Esophagus muscularis mucosa (tissue), 4 donors: ENCODE measurements at regions not wholly inside any gene's neighbourhood (a gene's known extent, or its start where the extent isn't known, plus 50 kb on each side); places are given as distances from the start of the nearest gene placed in this dataset.
A peak's percentile ranks its signal among the peaks of the same experiment; 100 is the strongest.

Source experiments
- DNase-seq: peaks from one replicate; pipeline ENCODE4 v3.0.0-alpha.2; 2017; ENCODE audit errors: extremely low spot score
- H3K27ac ChIP-seq, 4 donors: fragments of 200-600 bp; sonication (generic); replicated peaks in 1 of 4; 1 replicate in 3 of 4; 2 replicates in 1 of 4; pipeline ENCODE4 v1.5.1; 2016 to 2019; ENCODE audit warnings: mild to moderate bottlenecking in 1 of 4
- H3K27me3 ChIP-seq, 4 donors: fragments of 200-600 bp; sonication (generic); one replicate each; pipeline versions ENCODE4 v1.5.1 to v1.6.0; 2016 to 2019
- H3K36me3 ChIP-seq, 4 donors: fragments of 200-600 bp; sonication (generic); one replicate each; pipeline ENCODE4 v1.5.1; 2016 to 2019
- H3K4me1 ChIP-seq, 4 donors: fragments of 200-600 bp; sonication (generic); one replicate each; pipeline ENCODE4 v1.5.1; 2016 to 2019
- H3K4me3 ChIP-seq, 4 donors: fragments of 200-600 bp; sonication (generic); 1 replicate in 2 of 4; 2 replicates in 2 of 4; pipeline ENCODE4 v1.5.1; 2016 to 2019; ENCODE audit warnings: mild to moderate bottlenecking in 4 of 4, moderate library complexity in 1 of 4
- H3K9me3 ChIP-seq, 4 donors: fragments of 200-600 bp; sonication (generic); 1 replicate in 3 of 4; 2 replicates in 1 of 4; pipeline ENCODE4 v1.5.1; 2016 to 2019
- CTCF ChIP-seq, 3 experiments: fragments of 200-600 bp in 2 of 3; fragments of 450-650 bp in 1 of 3; sonication (generic) in 2 of 3; IDR thresholded peaks; one replicate each; pipeline ENCODE4 v1.5.1; 2017 to 2019; ENCODE audit warnings: antibody characterized with exemption in 3 of 3, mild to moderate bottlenecking in 2 of 3, moderate library complexity in 1 of 3
- EP300 ChIP-seq: sonication (generic); formaldehyde crosslinking; IDR thresholded peaks from one replicate; pipeline ENCODE4 v1.6.1; 2017; ENCODE audit warnings: antibody characterized with exemption
- POLR2A ChIP-seq: fragments of 450-650 bp; IDR thresholded peaks from one replicate; pipeline ENCODE4 v1.6.1; 2017; ENCODE audit warnings: antibody characterized with exemption, moderate library complexity, mild to moderate bottlenecking, low read depth
- POLR2AphosphoS5 ChIP-seq, 2 donors: sonication (generic); formaldehyde crosslinking; IDR thresholded peaks; one replicate each; pipeline ENCODE4 v1.6.1; 2017; ENCODE audit warnings: antibody characterized with exemption in 2 of 2
- WGBS: methylation state at CpG from one replicate; pipeline ENCODE4 v1.1.5; 2018; 5-methylcytosine and 5-hydroxymethylcytosine counted together
- intact Hi-C: fragments of 100-400 bp; cut with DNase I; formaldehyde crosslinking; loops from one replicate; pipeline ENCODE4 v1.15.1; 2023

GRCh38 chr13:26983543-26984320 is 187.9 kb downstream of the USP12 start:
- peak overlapping the region in 2 of 4 donors; percentile 15 to 22 for H3K4me3 ChIP-seq
- intact Hi-C loops: no loop called here
- 68% methylated on average over 12 of the region's 12 CpGs for WGBS
- no peaks in the 10 kb centered on the region for H3K36me3 ChIP-seq
- H3K27me3 ChIP-seq: no peaks in the 10 kb centered on the region
- H3K9me3 ChIP-seq: no peaks in the 10 kb centered on the region
- no peak for DNase-seq
- peak overlapping the region; percentile 82 to 89 (median 89) for H3K27ac ChIP-seq
- H3K4me1 ChIP-seq: peaks cover 14 to 54% (median 47%) of the 10 kb centered on the region in 4 donors
- TF ChIP-seq POLR2A (no peak), EP300 (no peak), CTCF (IDR thresholded peaks at IDR 0.05) (no peak), POLR2AphosphoS5 (IDR thresholded peaks at IDR 0.05) (no peak)

DNA sequence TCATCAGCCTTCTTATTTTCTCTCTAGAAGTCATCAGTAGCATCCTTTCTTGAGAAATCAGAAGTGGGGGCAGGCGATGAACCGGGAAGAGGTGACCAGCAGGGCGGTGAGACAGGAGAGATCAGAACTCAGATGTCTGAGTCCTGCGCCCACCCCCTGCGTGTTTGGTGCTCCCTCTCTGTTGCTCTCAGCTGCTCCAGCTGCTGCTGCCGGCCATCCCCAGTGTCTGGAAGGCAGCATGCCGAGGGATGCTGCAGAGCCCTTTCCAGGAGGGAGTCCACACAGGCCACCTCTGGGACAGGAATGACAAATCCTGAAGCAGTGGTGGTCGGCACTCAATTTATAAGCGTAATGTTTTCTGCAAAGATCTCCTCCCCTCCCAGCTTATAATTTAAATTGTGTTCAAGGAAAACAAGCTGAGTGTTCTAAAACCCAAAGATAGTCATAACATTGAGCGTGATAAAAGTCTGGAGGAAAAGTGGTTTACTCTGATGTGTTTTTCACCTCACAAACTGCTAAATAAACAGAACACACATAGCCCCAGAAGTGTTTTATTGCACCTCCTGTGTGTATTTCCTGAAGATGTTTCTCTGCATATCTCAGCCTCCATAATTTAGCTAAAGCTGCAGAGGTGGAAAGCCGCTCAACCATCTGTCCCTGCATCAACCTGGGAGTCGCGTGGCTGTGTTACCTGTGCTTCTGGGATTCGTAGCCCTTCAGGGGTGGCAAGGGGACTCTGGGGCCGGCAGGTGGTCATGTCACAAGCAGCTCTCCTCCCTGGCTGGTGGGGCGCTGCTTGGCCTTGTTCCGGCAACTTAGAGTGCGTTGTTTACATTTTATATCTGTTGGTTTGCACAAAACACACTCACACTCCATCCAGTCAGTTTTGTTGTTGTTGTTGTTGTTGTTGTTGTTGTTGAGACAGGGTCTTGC is 191.2 kb downstream of the USP12 start:
- TF ChIP-seq CTCF (IDR thresholded peaks at IDR 0.05): no peak
- TF ChIP-seq EP300: no peak
- TF ChIP-seq POLR2AphosphoS5 (IDR thresholded peaks at IDR 0.05): no peak
- no peak for TF ChIP-seq POLR2A
- WGBS: 88% methylated on average over 18 of the region's 18 CpGs
- Histone ChIP-seq H3K4me1 (peaks cover 19 to 48% (median 40%) of the 10 kb centered on the region in 4 donors), H3K27ac (no peak overlapping the region), H3K4me3 (no peak overlapping the region), H3K9me3 (no peaks in the 10 kb centered on the region), H3K27me3 (no peaks in the 10 kb centered on the region), H3K36me3 (no peaks in the 10 kb centered on the region)
- intact Hi-C loops: no loop called here
- DNase-seq: no peak

GRCh38 chr13:26979334-26979733 is 192.3 kb downstream of the USP12 start:
- no peak for DNase-seq
- Histone ChIP-seq H3K9me3 (no peaks in the 10 kb centered on the region), H3K27me3 (peaks cover 0 to 1% (median 0%) of the 10 kb centered on the region in 4 donors), H3K27ac (peak overlapping the region in 1 of 4 donors; percentile 4), H3K4me3 (no peak overlapping the region), H3K36me3 (no peaks in the 10 kb centered on the region), H3K4me1 (peaks cover 19 to 38% (median 29%) of the 10 kb centered on the region in 4 donors)
- intact Hi-C loops: no loop called here
- WGBS: 81% methylated on average over 6 of the region's 8 CpGs
- TF ChIP-seq POLR2AphosphoS5 (IDR thresholded peaks at IDR 0.05): no peak
- no peak for TF ChIP-seq EP300
- TF ChIP-seq POLR2A: no peak
- no peak for TF ChIP-seq CTCF (IDR thresholded peaks at IDR 0.05)

DNA sequence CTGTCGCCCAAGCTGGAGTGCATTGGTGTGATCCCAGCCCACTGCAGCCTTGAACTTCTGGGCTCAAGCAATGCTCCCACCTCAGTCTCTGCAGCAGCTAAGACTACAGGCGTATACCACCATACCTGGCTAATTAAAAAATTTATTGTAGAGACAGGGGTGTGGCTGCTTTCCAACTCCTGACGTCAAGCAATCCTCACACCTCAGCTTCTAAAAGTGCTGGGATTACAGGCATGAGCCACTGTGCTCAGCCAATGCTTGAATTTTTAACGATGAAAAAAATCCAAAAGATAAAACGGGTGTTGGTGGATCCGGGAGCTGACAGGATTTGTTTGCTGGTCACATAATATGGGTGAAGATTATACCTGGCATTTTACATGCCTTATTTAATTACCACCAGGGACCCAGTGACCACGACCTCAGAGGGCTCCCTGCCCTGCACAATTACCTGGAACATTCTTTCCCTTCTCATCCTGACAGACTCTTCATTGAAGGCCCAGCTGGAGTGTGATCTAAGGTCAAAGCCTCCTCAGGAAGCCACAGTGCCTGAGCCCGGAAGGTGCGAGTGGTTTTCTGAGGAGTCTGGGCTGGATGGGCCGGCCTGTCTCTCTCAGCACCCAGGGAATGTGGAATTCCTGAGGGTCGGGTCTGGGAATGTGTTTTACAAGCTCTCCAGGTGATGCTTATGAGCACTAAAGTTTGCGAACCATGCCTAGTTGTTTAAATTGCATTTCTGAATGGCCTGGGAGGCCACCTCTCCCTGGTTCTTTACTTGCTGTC is 193.3 kb downstream of the USP12 start:
- no peak for DNase-seq
- H3K27ac ChIP-seq: peak overlapping the region in 3 of 4 donors; percentile 27 to 56 (median 41)
- H3K36me3 ChIP-seq: no peaks in the 10 kb centered on the region
- H3K4me1 ChIP-seq: peaks cover 11 to 27% (median 19%) of the 10 kb centered on the region in 4 donors
- no peaks in the 10 kb centered on the region for H3K9me3 ChIP-seq
- intact Hi-C loops: no loop called here
- H3K27me3 ChIP-seq: peaks cover 0 to 5% (median 0%) of the 10 kb centered on the region in 4 donors
- WGBS: 64% methylated on average over 11 of the region's 12 CpGs
- TF ChIP-seq POLR2A (no peak), EP300 (no peak), CTCF (IDR thresholded peaks at IDR 0.05) (no peak), POLR2AphosphoS5 (IDR thresholded peaks at IDR 0.05) (no peak)
- no peak overlapping the region for H3K4me3 ChIP-seq
